ENCODE measurements at regions not wholly inside any gene's neighbourhood (a gene's known extent, or its start where the extent isn't known, plus 50 kb on each side); places are given as distances from the start of the nearest gene placed in this dataset.

DNA sequence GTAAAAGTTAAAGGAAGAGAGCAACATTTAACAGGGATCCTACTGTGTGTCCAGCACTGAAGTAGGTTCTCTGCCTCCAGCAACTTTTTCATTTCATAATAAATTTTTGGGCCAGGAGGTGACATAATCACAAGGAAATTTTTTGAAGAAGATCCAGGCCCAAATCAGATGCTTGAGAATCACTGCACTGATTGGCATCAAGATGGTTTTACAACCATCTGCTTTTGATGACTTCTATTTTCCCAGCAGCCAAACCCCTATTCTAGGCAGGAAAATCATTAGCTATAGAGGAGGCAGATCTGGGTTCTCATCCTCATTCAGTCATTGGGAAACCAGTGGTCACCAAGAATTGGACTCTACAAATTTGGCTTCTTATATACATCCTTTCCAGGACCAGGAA lies 79.0 kb downstream of the ARL4A start:
- no peak for DNase-seq
- Mint-ChIP-seq H3K27ac (no peak overlapping the region), H3K4me1 (peaks cover under 1% of the 10 kb centered on the region), H3K27me3 (peaks cover 15% of the 10 kb centered on the region), H3K4me3 (no peak overlapping the region), H3K36me3 (ENCODE audit: low read depth) (no peaks in the 10 kb centered on the region), H3K9me3 (no peaks in the 10 kb centered on the region)
- intact Hi-C loops (cut with micrococcal nuclease): no loop called here

- peaks cover 2% of the 10 kb centered on the region for H3K4me1 Mint-ChIP-seq
- H3K4me3 Mint-ChIP-seq: no peak overlapping the region
- no peak for DNase-seq
- intact Hi-C loops (cut with micrococcal nuclease): no loop called here
- H3K27ac Mint-ChIP-seq: no peak overlapping the region
- H3K9me3 Mint-ChIP-seq: no peaks in the 10 kb centered on the region
- peaks cover 20% of the 10 kb centered on the region for H3K27me3 Mint-ChIP-seq
- no peaks in the 10 kb centered on the region for H3K36me3 Mint-ChIP-seq (ENCODE audit: low read depth)
These were observed 81.5 kb downstream of the ARL4A start for GRCh38 chr7:12768948-12769347.

- no peaks in the 10 kb centered on the region for H3K36me3 Mint-ChIP-seq (ENCODE audit: low read depth)
- intact Hi-C loops (cut with micrococcal nuclease): no loop called here
- no peaks in the 10 kb centered on the region for H3K9me3 Mint-ChIP-seq
- no peak for DNase-seq
- peaks cover 2% of the 10 kb centered on the region for H3K4me1 Mint-ChIP-seq
- no peak overlapping the region for H3K27ac Mint-ChIP-seq
- H3K4me3 Mint-ChIP-seq: no peak overlapping the region
- peaks cover 22% of the 10 kb centered on the region for H3K27me3 Mint-ChIP-seq
These were observed 82.0 kb downstream of the ARL4A start for GRCh38 chr7:12769444-12769843.

- H3K9me3 Mint-ChIP-seq: no peaks in the 10 kb centered on the region
- DNase-seq: no peak
- intact Hi-C loops (cut with micrococcal nuclease): no loop called here
- H3K36me3 Mint-ChIP-seq (ENCODE audit: low read depth): no peaks in the 10 kb centered on the region
- H3K4me1 Mint-ChIP-seq: peaks cover 2% of the 10 kb centered on the region
- peaks cover 22% of the 10 kb centered on the region for H3K27me3 Mint-ChIP-seq
- no peak overlapping the region for H3K27ac Mint-ChIP-seq
- no peak overlapping the region for H3K4me3 Mint-ChIP-seq
These were observed 83.0 kb downstream of the ARL4A start for GRCh38 chr7:12770227-12770975.

- Mint-ChIP-seq H3K4me3 (no peak overlapping the region), H3K27ac (no peak overlapping the region), H3K9me3 (no peaks in the 10 kb centered on the region), H3K27me3 (peaks cover 23% of the 10 kb centered on the region), H3K4me1 (peaks cover 2% of the 10 kb centered on the region), H3K36me3 (ENCODE audit: low read depth) (no peaks in the 10 kb centered on the region)
- DNase-seq: no peak
- intact Hi-C loops (cut with micrococcal nuclease): no loop called here
These were observed 84.0 kb downstream of the ARL4A start for GRCh38 chr7:12771378-12771877.

DNA sequence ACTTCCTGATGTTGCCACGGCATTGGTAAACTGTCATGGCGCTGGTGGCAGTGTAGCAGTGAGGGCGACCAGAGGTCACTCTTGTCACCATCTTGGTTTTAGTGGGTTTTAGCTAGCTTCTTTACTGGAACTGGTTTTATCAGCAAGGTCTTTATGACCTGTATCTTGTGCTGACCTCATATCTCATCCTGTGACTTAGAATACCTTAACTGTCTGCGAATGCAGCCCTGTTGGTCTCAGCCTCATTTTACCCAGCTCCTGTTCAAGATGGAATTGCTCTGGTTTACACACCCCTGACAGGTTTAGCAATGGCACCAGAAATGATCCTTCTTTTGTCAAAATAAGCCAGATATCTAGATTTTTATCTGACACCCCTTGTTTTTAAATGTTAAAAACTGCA lies 85.3 kb downstream of the ARL4A start:
- Mint-ChIP-seq H3K27ac (no peak overlapping the region), H3K36me3 (ENCODE audit: low read depth) (no peaks in the 10 kb centered on the region), H3K4me3 (no peak overlapping the region), H3K9me3 (no peaks in the 10 kb centered on the region), H3K27me3 (peaks cover 21% of the 10 kb centered on the region), H3K4me1 (peaks cover 2% of the 10 kb centered on the region)
- DNase-seq: no peak
- intact Hi-C loops (cut with micrococcal nuclease): no loop called here

GRCh38 chr7:12777257-12777656 lies 89.8 kb downstream of the ARL4A start:
- intact Hi-C loops (cut with micrococcal nuclease): no loop called here
- DNase-seq: no peak
- Mint-ChIP-seq H3K27ac (no peak overlapping the region), H3K27me3 (peaks cover 9% of the 10 kb centered on the region), H3K4me3 (no peak overlapping the region), H3K9me3 (no peaks in the 10 kb centered on the region), H3K36me3 (ENCODE audit: low read depth) (no peaks in the 10 kb centered on the region), H3K4me1 (no peaks in the 10 kb centered on the region)

DNA sequence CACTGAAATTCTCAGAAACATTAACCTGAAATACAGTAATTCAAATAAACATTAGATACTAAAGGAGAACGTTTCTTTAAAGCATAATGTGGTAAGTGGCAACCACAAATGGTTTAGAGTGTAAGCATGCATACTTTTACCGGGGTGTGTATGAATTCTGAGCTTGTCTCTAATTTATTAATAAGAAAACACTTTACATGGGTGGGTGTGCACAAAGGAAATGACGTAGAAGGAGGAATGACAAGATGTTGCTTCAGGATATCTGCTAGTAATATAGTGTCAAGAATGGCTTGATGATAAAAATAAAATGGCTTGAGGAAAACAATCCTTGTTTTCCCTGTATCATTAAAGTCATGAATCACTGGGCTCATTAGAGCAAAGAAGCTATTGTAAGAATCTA lies 92.5 kb downstream of the ARL4A start:
- DNase-seq: no peak
- H3K36me3 Mint-ChIP-seq (ENCODE audit: low read depth): no peaks in the 10 kb centered on the region
- H3K27me3 Mint-ChIP-seq: peaks cover 5% of the 10 kb centered on the region

DNA sequence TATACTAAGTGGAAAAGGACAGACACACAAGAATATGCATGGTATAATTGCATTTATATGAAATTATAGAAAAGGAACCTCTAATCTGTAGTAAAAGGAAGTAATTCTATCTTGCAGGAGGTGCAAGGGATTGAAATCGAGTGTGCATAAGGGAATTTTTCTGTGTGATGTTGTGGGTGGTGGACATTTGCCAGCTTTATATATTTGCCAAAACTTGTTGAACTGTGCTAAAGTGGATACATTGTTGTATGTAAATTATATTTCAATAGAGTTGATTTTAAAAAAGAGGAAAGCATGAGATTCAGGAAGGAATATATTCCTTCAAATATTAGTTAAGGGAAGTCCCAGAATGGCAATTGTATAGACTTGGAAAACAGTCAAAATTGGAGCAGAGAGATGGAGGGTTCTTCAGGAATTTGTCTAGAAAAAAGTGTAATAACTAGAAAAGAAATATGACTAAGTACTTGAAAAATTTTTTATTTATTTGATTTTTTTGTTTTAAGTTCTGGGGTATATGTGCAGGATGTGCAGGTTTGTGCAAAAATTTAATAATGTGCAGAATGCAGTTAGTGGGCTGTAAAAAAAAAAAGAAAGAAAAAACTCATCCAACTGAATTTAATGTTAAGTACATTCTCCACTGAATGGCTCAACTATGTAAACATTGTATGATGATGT lies 96.1 kb downstream of the ARL4A start:
- Mint-ChIP-seq H3K27me3 (peaks cover 4% of the 10 kb centered on the region), H3K4me3 (no peak overlapping the region), H3K36me3 (ENCODE audit: low read depth) (no peaks in the 10 kb centered on the region), H3K27ac (no peak overlapping the region), H3K9me3 (no peaks in the 10 kb centered on the region), H3K4me1 (no peaks in the 10 kb centered on the region)
- no peak for DNase-seq
- intact Hi-C loops (cut with micrococcal nuclease): no loop called here

More for the DNA sequence above, 92.5 kb downstream of the ARL4A start:
- intact Hi-C loops (cut with micrococcal nuclease): no loop called here
- H3K27ac Mint-ChIP-seq: no peak overlapping the region
- no peak overlapping the region for H3K4me3 Mint-ChIP-seq
- H3K4me1 Mint-ChIP-seq: no peaks in the 10 kb centered on the region
- H3K9me3 Mint-ChIP-seq: no peaks in the 10 kb centered on the region

DNA sequence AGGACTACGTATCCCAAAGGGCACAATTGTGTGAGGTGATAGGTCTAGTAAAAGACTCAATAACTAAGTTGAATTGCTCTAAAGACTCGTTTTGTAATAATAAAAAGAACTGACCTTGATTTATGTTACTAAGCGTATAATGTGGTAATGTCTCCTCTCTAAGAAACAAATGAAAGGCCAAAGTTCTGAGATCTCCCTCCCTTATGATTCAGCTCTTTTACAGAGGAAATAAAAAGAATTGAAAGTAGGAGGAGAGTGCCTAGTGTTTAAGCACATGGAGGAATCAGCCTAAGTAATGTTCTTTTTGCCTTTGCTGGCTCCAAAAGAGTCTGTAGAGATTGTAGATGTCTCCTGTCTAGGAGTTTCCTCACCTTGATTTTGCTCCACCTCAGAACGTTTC lies 98.0 kb downstream of the ARL4A start:
- no peak for DNase-seq
- Mint-ChIP-seq H3K4me1 (no peaks in the 10 kb centered on the region), H3K4me3 (no peak overlapping the region), H3K36me3 (ENCODE audit: low read depth) (no peaks in the 10 kb centered on the region), H3K9me3 (no peaks in the 10 kb centered on the region), H3K27ac (no peak overlapping the region), H3K27me3 (no peaks in the 10 kb centered on the region)
- intact Hi-C loops (cut with micrococcal nuclease): no loop called here

GRCh38 chr7:12786494-12786893 lies 99.1 kb downstream of the ARL4A start:
- intact Hi-C loops (cut with micrococcal nuclease): no loop called here
- H3K9me3 Mint-ChIP-seq: no peaks in the 10 kb centered on the region
- no peaks in the 10 kb centered on the region for H3K27me3 Mint-ChIP-seq
- H3K27ac Mint-ChIP-seq: no peak overlapping the region
- H3K4me3 Mint-ChIP-seq: no peak overlapping the region
- H3K4me1 Mint-ChIP-seq: no peaks in the 10 kb centered on the region
- DNase-seq: no peak
- H3K36me3 Mint-ChIP-seq (ENCODE audit: low read depth): no peaks in the 10 kb centered on the region

DNA sequence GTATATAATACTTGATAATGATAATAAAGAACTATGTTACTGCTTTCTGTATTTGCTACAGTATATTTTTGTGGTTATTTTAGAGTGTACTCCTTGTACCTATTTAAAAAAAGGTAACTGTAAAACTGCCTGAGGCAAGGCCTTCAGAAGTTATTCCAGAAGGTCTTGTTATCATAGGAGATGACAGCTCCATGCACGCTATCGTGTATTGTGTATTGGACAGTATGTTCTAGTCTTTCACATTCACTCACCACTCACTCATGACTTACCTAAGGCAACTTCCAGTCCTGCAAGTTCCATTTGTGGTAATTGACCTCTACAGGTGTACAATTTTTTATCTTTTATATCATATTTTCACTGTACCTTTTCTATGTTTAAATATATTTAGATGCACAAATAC lies 100.7 kb downstream of the ARL4A start:
- intact Hi-C loops (cut with micrococcal nuclease): no loop called here
- H3K36me3 Mint-ChIP-seq (ENCODE audit: low read depth): no peaks in the 10 kb centered on the region
- H3K27ac Mint-ChIP-seq: no peak overlapping the region
- no peaks in the 10 kb centered on the region for H3K4me1 Mint-ChIP-seq
- no peak overlapping the region for H3K4me3 Mint-ChIP-seq
- DNase-seq: no peak
- H3K9me3 Mint-ChIP-seq: no peaks in the 10 kb centered on the region
- no peaks in the 10 kb centered on the region for H3K27me3 Mint-ChIP-seq

DNA sequence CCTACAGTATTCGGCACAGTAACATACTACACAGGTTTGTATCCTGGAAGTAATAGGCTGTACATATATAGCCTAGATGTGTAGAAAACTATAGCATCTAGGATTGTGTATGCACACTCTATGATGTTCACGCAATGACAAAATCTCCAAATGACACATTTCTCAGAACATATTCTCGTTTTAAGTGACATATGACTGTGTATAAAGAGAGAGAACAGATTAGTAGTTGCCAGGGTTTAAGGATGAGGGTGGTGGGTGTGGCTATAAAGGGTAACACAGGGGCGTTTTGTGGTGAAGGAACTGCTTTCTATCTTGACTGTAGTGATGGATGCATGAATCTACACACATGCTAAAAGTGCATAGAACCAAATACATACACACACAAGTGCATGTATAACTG lies 101.2 kb downstream of the ARL4A start:
- H3K4me3 Mint-ChIP-seq: no peak overlapping the region
- no peak for DNase-seq
- intact Hi-C loops (cut with micrococcal nuclease): no loop called here

DNA sequence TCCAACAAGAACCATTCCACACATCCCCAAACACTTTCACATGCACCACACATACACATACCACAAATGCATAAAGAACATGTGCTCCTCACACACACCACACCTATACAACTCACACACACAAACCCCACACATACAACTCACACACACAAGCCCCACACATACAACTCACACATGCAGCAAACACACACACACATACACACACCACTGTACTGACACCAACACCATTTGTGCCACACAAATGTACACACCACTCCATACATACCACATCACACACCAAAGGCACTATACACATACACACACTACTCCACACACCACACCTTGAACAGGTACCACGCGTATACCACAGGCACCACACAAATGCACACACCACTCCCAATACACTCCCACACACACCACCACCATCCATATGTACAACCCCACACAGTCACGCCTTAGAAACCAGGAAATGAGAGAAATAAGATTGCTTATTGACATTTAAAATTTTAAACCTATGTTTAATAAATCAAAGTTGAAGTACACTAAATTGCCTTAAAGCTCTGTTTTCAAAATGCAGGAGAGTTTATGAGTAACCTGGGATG lies 107.4 kb downstream of the ARL4A start:
- intact Hi-C loops (cut with micrococcal nuclease): no loop called here
- Mint-ChIP-seq H3K9me3 (no peaks in the 10 kb centered on the region), H3K27me3 (peaks cover 6% of the 10 kb centered on the region), H3K36me3 (ENCODE audit: low read depth) (no peaks in the 10 kb centered on the region), H3K27ac (no peak overlapping the region), H3K4me3 (no peak overlapping the region), H3K4me1 (no peaks in the 10 kb centered on the region)
- no peak for DNase-seq

More for the DNA sequence above, 101.2 kb downstream of the ARL4A start:
- Mint-ChIP-seq H3K4me1 (no peaks in the 10 kb centered on the region), H3K9me3 (no peaks in the 10 kb centered on the region), H3K27me3 (no peaks in the 10 kb centered on the region), H3K27ac (no peak overlapping the region), H3K36me3 (ENCODE audit: low read depth) (no peaks in the 10 kb centered on the region)

All from activated CD4-positive, alpha-beta T cell treated with anti-CD3 and anti-CD28 coated beads, Interleukin-2, amount 10 ng/mL, durations not matched to agents 24 days and 14 days (primary cell).